Thyroid gland (tissue), 4 donors: ENCODE measurements at regions not wholly inside any gene's neighbourhood (a gene's known extent, or its start where the extent isn't known, plus 50 kb on each side); places are given as distances from the start of the nearest gene placed in this dataset.

Source experiments
- DNase-seq, 2 donors: peaks; one replicate each; pipeline ENCODE4 v3.0.0-alpha.2; 2019
- H3K27ac ChIP-seq, 3 donors: fragments of 200-600 bp; sonication (generic); 1 replicate in 2 of 3; 2 replicates in 1 of 3; pipeline ENCODE4 v1.5.1; 2016 to 2019; ENCODE audit warnings: mild to moderate bottlenecking in 1 of 3, moderate library complexity in 1 of 3
- H3K27me3 ChIP-seq: fragments of 200-600 bp; sonication (generic); one replicate; pipeline ENCODE4 v1.5.1; 2019
- H3K36me3 ChIP-seq, 2 donors: fragments of 200-600 bp; sonication (generic); one replicate each; pipeline ENCODE4 v1.5.1; 2016 to 2019
- H3K4me1 ChIP-seq, 2 donors: fragments of 200-600 bp; sonication (generic); one replicate each; pipeline ENCODE4 v1.5.1; 2017 to 2019
- H3K4me3 ChIP-seq, 3 donors: fragments of 200-600 bp; sonication (generic); replicated peaks in 1 of 3; 1 replicate in 2 of 3; 2 replicates in 1 of 3; pipeline ENCODE4 v1.5.1; 2016; ENCODE audit warnings: mild to moderate bottlenecking in 1 of 3
- H3K9me3 ChIP-seq: fragments of 200-600 bp; sonication (generic); one replicate; pipeline ENCODE4 v1.5.1; 2017
- CTCF ChIP-seq, 6 experiments: fragments of 200-600 bp in 3 of 6; fragments of 450-650 bp in 3 of 6; sonication (generic) in 3 of 6; IDR thresholded peaks; one replicate each; pipeline ENCODE4 v1.5.1; 2016 to 2019; ENCODE audit warnings: antibody characterized with exemption in 6 of 6, mild to moderate bottlenecking in 2 of 6, inconsistent platforms in 1 of 6, moderate library complexity in 1 of 6
- POLR2A ChIP-seq, 2 donors: fragments of 450-650 bp; IDR thresholded peaks; one replicate each; pipeline ENCODE4 v1.6.1; 2017; ENCODE audit warnings: antibody characterized with exemption in 2 of 2, mild to moderate bottlenecking in 2 of 2, moderate library complexity in 1 of 2
- WGBS, 2 donors: methylation state at CpG; one replicate each; pipeline ENCODE4 v1.1.5; 2017; 5-methylcytosine and 5-hydroxymethylcytosine counted together
- intact Hi-C: fragments of 100-400 bp; cut with DNase I; formaldehyde crosslinking; loops from one replicate; pipeline ENCODE4 v1.15.1; 2023

- Histone ChIP-seq H3K27ac (no peak overlapping the region), H3K4me3 (no peak overlapping the region), H3K4me1 (peaks cover 0 to 4% of the 10 kb centered on the region in 2 donors), H3K9me3 (no peaks in the 10 kb centered on the region), H3K36me3 (no peaks in the 10 kb centered on the region), H3K27me3 (no peaks in the 10 kb centered on the region)
- DNase-seq: no peak
- intact Hi-C loops: no loop called here
- 93 to 95% methylated on average over 3 of the region's 3 CpGs for WGBS, 2 donors
- TF ChIP-seq CTCF (IDR thresholded peaks at IDR 0.05) (no peak), POLR2A (IDR thresholded peaks at IDR 0.05) (no peak)
Measured at GRCh38 chrX:115486510-115486909, 74.5 kb upstream of the PLS3 start.

GRCh38 chrX:115487608-115488007 lies 73.4 kb upstream of the PLS3 start:
- Histone ChIP-seq H3K36me3 (no peaks in the 10 kb centered on the region), H3K4me3 (no peak overlapping the region), H3K27ac (no peak overlapping the region), H3K9me3 (no peaks in the 10 kb centered on the region), H3K27me3 (no peaks in the 10 kb centered on the region), H3K4me1 (peaks cover 0 to 4% of the 10 kb centered on the region in 2 donors)
- no peak for TF ChIP-seq CTCF (IDR thresholded peaks at IDR 0.05)
- no peak for TF ChIP-seq POLR2A (IDR thresholded peaks at IDR 0.05)
- DNase-seq: no peak
- intact Hi-C loops: no loop called here

- intact Hi-C loops: no loop called here
- H3K27ac ChIP-seq: no peak overlapping the region
- no peaks in the 10 kb centered on the region for H3K36me3 ChIP-seq
- no peaks in the 10 kb centered on the region for H3K9me3 ChIP-seq
- H3K4me1 ChIP-seq: peaks cover 0 to 4% of the 10 kb centered on the region in 2 donors
- H3K27me3 ChIP-seq: no peaks in the 10 kb centered on the region
- H3K4me3 ChIP-seq: no peak overlapping the region
- peak in 1 of 2 donors; percentile 6 for DNase-seq
- no peak for TF ChIP-seq CTCF (IDR thresholded peaks at IDR 0.05)
- WGBS, 2 donors: 64 to 67% methylated on average over 1 of the region's 1 CpG
Measured at GRCh38 chrX:115490814-115491213, 70.2 kb upstream of the PLS3 start.

- Histone ChIP-seq H3K27me3 (no peaks in the 10 kb centered on the region), H3K36me3 (no peaks in the 10 kb centered on the region), H3K4me1 (peaks cover 0 to 4% of the 10 kb centered on the region in 2 donors), H3K4me3 (no peak overlapping the region), H3K9me3 (no peaks in the 10 kb centered on the region), H3K27ac (no peak overlapping the region)
- intact Hi-C loops: no loop called here
- TF ChIP-seq CTCF (IDR thresholded peaks at IDR 0.05): no peak
- TF ChIP-seq POLR2A (IDR thresholded peaks at IDR 0.05): no peak
- no peak for DNase-seq
Measured at GRCh38 chrX:115491766-115492165, 69.2 kb upstream of the PLS3 start.

- Histone ChIP-seq H3K36me3 (no peaks in the 10 kb centered on the region), H3K9me3 (no peaks in the 10 kb centered on the region), H3K27ac (no peak overlapping the region), H3K4me3 (no peak overlapping the region), H3K4me1 (peaks cover 0 to 4% of the 10 kb centered on the region in 2 donors), H3K27me3 (no peaks in the 10 kb centered on the region)
- intact Hi-C loops: no loop called here
- no peak for DNase-seq
- TF ChIP-seq POLR2A (IDR thresholded peaks at IDR 0.05) (no peak), CTCF (IDR thresholded peaks at IDR 0.05) (no peak)
- 90 to 93% methylated on average over 1 of the region's 1 CpG for WGBS, 2 donors
Measured at GRCh38 chrX:115493015-115493414, 68.0 kb upstream of the PLS3 start.
